IPS-20b (cell line): ENCODE measurements at regions not wholly inside any gene's neighbourhood (a gene's known extent, or its start where the extent isn't known, plus 50 kb on each side); places are given as distances from the start of the nearest gene placed in this dataset.
"Not testable (repeated sequence)": the region's sequence is repeated elsewhere in the genome, so short reads cannot be mapped to it uniquely, and the experiment has no call there.

Source experiments
- H3K27ac ChIP-seq: one replicate; pipeline ENCODE4 v1.5.1; 2013; ENCODE audit warnings: low read length
- H3K27me3 ChIP-seq: 2 replicates; pipeline ENCODE4 v1.6.1; 2013; ENCODE audit warnings: mild to moderate bottlenecking, low read length, inconsistent platforms; ENCODE audit not compliant: insufficient read depth
- H3K36me3 ChIP-seq: 2 replicates; pipeline ENCODE4 v1.6.1; 2013; ENCODE audit warnings: low read depth, mild to moderate bottlenecking, inconsistent platforms, low read length, moderate library complexity; ENCODE audit not compliant: insufficient read depth
- H3K4me1 ChIP-seq: 2 replicates; pipeline ENCODE4 v1.6.1; 2013; ENCODE audit warnings: mild to moderate bottlenecking, control low read depth, inconsistent platforms, low read length, moderate library complexity; ENCODE audit not compliant: insufficient read depth
- H3K4me3 ChIP-seq: 2 replicates; pipeline ENCODE4 v1.5.1; 2013; ENCODE audit warnings: mild to moderate bottlenecking, low read length, inconsistent platforms
- H3K9ac ChIP-seq: 2 replicates; pipeline ENCODE4 v1.6.1; 2013; ENCODE audit warnings: low read depth, mild to moderate bottlenecking, inconsistent platforms, low read length, moderate library complexity
- H3K9me3 ChIP-seq: 2 replicates; pipeline ENCODE4 v1.6.1; 2013; ENCODE audit warnings: mild to moderate bottlenecking, low read depth, low read length, inconsistent platforms; ENCODE audit not compliant: insufficient read depth

DNA sequence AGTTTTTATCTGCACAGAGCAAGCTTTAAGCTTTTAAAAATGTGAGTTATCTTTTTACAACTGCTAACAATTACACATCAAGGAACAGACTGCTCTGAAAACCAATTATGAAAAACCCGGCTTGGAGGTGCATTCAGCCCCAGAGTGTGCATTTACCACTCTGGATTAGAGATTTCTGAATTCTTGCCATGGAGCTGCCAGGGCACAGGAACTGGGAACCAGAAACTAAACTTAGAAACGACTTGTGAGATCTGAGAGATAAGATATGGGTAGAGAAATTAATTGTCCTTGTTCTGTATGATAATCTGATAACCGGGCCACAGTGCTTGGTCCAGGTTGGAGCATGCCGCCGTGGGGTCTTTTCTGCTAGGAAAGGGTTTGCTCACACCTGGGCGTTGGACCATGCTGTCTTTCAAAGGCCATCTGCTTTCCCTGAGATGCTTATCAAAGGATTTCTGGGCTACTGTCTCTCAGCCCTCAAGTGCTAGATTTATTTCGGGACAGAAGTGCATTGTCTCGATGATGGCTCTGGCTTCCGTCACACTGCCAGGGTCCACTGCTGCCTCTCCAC is 210.0 kb downstream of the MAF start:
- H3K9ac ChIP-seq: no peak overlapping the region
- no peaks in the 10 kb centered on the region for H3K36me3 ChIP-seq
- H3K4me1 ChIP-seq: peaks cover 5% of the 10 kb centered on the region; the same call in 1 of the 2 replicates

DNA sequence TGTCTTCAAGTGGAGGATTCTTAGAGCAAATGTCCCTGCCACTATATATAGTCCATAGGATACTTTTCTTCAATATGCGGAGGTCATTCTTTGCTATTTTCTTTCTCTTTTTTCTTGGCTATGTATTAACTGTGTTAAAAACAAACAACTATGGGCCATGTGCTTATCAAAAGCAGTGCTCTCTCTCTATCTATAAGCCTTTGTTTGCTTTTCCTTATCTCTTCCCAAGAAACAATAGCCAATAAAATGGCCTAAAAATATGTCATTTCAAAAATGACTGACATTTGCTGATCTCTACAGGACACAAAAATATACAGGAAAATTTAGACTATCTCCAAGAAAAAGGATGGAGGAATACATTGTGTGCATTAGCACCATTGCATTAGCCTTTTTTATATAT is 212.1 kb downstream of the MAF start:
- Histone ChIP-seq H3K4me3 (no peak overlapping the region), H3K27ac (no peak overlapping the region), H3K36me3 (no peaks in the 10 kb centered on the region), H3K27me3 (no peaks in the 10 kb centered on the region; the same call in 1 of the 2 replicates), H3K4me1 (peaks cover 5% of the 10 kb centered on the region; the same call in 1 of the 2 replicates), H3K9me3 (peaks cover 3% of the 10 kb centered on the region), H3K9ac (no peak overlapping the region)

More for the DNA sequence above, 210.0 kb downstream of the MAF start:
- no peak overlapping the region for H3K27ac ChIP-seq
- peaks cover 3% of the 10 kb centered on the region for H3K9me3 ChIP-seq
- H3K4me3 ChIP-seq: no peak overlapping the region
- no peaks in the 10 kb centered on the region; the same call in 1 of the 2 replicates for H3K27me3 ChIP-seq

DNA sequence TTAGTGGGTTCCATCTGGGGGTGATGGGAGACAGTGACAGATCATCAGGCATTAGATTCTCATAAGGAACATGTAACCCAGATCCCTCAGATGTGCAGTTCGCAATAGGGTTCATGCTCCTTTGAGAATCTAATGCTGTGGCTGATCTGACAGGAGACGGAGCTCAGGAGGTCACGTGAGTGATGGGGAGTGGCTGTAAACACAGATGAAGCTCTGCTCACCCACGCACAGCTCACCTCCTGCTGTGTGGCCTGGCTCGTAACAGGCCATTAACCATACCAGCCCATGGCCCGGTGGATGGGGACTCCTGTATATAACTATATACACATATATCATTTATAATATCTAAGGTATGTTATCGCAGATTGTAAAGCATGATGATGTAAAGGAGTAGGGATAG is 214.2 kb downstream of the MAF start:
- no peak overlapping the region for H3K4me3 ChIP-seq

DNA sequence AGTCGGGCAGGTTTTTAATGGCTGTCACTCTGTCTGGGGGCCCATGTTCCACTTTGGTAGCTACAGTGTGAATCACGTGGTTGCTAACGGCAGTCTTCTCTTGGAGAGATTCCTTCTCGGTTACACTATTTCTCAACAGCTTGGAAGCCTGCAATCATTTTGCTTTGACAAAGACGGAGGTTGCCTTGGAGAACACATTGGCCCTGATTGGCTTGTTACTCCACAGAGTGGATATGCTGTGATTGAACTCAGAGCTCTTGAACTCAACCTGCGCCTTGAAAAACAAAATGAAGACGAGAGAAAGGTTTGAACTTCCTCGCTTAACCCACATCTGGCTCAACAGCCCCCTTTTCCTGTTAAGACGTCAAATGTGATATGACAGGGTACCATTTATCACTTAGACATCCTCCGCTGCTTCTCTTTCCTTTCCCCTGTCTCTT is 218.9 kb downstream of the MAF start:
- no peaks in the 10 kb centered on the region for H3K27me3 ChIP-seq
- no peak overlapping the region for H3K4me3 ChIP-seq
- no peak overlapping the region for H3K27ac ChIP-seq

More for the DNA sequence above, 214.2 kb downstream of the MAF start:
- H3K9ac ChIP-seq: no peak overlapping the region
- peaks cover 5% of the 10 kb centered on the region; the same call in 1 of the 2 replicates for H3K4me1 ChIP-seq
- H3K27me3 ChIP-seq: no peaks in the 10 kb centered on the region; the same call in 1 of the 2 replicates
- no peak overlapping the region for H3K27ac ChIP-seq
- peaks cover 3% of the 10 kb centered on the region for H3K9me3 ChIP-seq
- no peaks in the 10 kb centered on the region for H3K36me3 ChIP-seq

DNA sequence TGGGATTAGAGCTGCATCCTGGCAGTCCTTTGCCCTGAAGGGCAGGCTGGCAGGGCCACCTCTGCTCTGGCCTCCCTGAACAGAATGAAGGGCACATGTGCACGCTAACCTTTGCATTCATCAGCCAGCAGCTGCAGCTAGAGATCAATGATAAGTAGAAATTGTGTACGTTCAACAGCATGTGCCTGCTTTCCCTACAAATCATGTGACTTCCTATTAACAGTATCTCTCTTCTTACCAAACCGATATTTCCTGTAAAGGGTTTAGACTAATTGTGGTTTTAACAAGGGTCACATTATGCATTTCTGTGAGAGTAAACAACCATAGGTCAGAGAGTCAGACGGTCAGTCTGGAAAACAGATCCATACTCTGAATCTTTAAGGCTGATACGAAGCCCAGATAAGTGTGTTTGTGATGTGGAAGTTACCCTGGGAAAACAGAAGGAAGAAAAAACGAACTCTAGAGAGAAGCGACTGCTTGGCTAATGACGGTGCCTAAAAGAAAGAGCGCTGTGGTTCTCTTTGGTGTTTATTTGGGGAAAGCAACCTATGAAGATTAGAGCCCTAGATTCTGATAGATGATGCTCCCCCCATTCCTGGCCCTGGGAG is 219.4 kb downstream of the MAF start:
- H3K9ac ChIP-seq: no peak overlapping the region
- H3K4me1 ChIP-seq: no peaks in the 10 kb centered on the region
- H3K27ac ChIP-seq: no peak overlapping the region
- H3K36me3 ChIP-seq: no peaks in the 10 kb centered on the region
- H3K9me3 ChIP-seq: peaks cover 3% of the 10 kb centered on the region
- no peak overlapping the region for H3K4me3 ChIP-seq
- H3K27me3 ChIP-seq: no peaks in the 10 kb centered on the region

More for the DNA sequence above, 218.9 kb downstream of the MAF start:
- no peak overlapping the region for H3K9ac ChIP-seq
- H3K36me3 ChIP-seq: no peaks in the 10 kb centered on the region
- H3K4me1 ChIP-seq: peaks cover under 1% of the 10 kb centered on the region; the same call in 1 of the 2 replicates
- peaks cover 3% of the 10 kb centered on the region for H3K9me3 ChIP-seq

DNA sequence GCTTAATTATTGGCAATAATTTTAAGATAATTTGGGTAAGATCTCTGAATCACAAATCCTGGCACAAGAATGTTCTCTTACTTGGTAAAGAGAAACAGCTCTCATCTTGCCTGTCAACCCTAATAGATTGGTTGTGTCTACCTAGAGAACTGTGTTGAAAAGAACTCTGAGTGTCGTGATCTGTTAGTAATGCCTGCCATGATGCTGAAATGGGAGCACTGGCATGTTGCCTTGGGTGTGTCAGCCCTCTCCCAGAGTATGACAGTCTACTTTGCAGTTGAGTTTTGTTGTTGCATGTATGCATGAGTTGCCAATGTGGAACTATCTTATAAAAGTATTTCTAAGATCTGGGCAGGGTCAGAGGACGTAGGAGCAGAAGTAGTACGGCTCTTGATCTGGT is 221.4 kb downstream of the MAF start:
- no peaks in the 10 kb centered on the region for H3K36me3 ChIP-seq
- H3K4me1 ChIP-seq: no peaks in the 10 kb centered on the region
- H3K9ac ChIP-seq: no peak overlapping the region
- H3K27ac ChIP-seq: no peak overlapping the region
- H3K4me3 ChIP-seq: no peak overlapping the region
- no peaks in the 10 kb centered on the region for H3K27me3 ChIP-seq
- H3K9me3 ChIP-seq: no peaks in the 10 kb centered on the region

DNA sequence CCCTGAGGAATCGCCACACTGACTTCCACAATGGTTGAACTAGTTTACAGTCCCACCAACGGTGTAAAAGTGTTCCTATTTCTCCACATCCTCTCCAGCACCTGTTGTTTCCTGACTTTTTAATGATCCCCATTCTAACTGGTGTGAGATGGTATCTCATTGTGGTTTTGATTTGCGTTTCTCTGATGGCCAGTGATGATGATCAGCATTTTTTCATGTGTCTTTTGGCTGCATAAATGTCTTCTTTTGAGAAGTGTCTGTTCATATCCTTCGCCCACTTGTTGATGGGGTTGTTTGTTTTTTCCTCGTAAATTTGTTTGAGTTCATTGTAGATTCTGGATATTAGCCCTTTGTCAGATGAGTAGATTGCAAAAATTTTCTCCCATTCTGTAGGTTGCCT is 223.5 kb downstream of the MAF start:
- H3K9me3 ChIP-seq, H3K27ac ChIP-seq, H3K36me3 ChIP-seq, H3K9ac ChIP-seq, H3K4me3 ChIP-seq, H3K4me1 ChIP-seq, H3K27me3 ChIP-seq: not testable (repeated sequence)

DNA sequence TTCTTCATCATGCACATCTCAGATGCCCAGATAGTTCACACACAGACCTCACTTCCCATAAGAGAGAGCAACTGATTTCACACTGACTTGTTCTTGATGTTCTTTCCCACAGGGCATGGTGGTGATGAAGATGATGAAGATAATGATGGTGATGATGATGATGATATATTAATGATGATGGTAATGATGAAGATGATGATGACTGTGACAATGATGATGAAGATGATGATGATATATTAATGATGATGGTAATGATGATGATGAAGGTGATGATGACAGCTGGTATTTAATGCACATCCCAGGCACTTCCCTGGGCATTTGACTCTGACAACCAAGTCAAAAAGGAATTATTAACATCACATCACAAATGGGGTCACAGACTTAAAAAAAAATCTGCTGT is 225.2 kb downstream of the MAF start:
- Histone ChIP-seq H3K36me3 (no peaks in the 10 kb centered on the region), H3K4me3 (no peak overlapping the region), H3K9ac (no peak overlapping the region), H3K4me1 (no peaks in the 10 kb centered on the region), H3K27ac (no peak overlapping the region), H3K27me3 (no peaks in the 10 kb centered on the region), H3K9me3 (no peaks in the 10 kb centered on the region)

DNA sequence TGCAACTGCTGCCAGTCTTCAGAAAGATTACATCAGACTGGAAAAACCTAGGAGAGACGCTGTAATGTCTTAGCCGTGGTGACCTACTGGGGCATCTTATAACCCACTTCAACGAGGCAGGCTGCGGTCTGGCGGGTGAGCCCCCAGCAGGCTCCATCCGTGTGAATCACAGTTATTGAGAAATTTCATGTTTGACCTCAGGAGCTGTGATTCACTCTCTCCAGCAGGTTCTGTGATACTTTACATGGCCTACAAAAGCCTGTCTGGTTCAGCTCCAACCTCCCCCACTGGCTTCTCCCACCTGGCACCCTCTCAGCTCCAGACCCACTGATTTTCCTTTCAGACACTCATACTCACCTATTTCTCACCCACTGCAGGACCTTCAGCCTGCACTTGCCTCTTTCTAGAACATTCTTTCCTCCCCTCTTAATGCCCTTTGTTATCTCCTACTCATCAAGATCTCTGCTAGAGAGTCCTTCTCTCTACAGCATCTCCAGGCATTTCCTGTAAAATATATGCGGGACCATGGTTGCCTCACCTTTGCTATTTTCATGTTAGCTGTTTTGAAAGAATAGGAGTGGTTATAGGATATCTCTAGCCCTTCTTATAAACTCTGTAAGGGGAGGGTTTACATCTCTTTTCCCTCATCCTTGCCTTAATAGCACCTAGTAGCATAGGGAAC is 227.9 kb downstream of the MAF start:
- no peaks in the 10 kb centered on the region for H3K9me3 ChIP-seq
- H3K4me3 ChIP-seq: no peak overlapping the region
- no peaks in the 10 kb centered on the region for H3K4me1 ChIP-seq
- no peak overlapping the region for H3K27ac ChIP-seq
- no peak overlapping the region for H3K9ac ChIP-seq
- H3K27me3 ChIP-seq: no peaks in the 10 kb centered on the region
- no peaks in the 10 kb centered on the region for H3K36me3 ChIP-seq

DNA sequence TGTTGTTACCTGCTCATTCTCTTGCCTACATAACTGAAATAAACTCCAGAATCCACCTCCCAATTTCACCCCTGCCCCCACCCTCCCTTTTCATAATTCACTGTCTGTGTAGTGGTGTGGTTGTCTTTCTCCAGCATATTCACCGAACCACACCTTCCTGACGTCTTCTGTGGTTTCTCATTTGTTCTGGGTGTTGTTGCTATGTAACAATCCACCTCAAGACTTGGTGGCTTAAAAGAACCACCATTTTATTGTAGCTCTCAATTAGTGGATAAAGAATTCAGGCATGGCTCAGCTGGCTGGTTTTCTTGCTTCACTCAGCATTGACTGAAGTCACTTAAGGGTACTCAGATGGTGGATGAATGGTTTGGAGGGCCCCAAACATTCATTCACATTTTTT is 229.8 kb downstream of the MAF start:
- Histone ChIP-seq H3K4me3 (no peak overlapping the region), H3K9me3 (no peaks in the 10 kb centered on the region), H3K9ac (no peak overlapping the region), H3K36me3 (no peaks in the 10 kb centered on the region), H3K27ac (no peak overlapping the region), H3K4me1 (no peaks in the 10 kb centered on the region), H3K27me3 (no peaks in the 10 kb centered on the region)

DNA sequence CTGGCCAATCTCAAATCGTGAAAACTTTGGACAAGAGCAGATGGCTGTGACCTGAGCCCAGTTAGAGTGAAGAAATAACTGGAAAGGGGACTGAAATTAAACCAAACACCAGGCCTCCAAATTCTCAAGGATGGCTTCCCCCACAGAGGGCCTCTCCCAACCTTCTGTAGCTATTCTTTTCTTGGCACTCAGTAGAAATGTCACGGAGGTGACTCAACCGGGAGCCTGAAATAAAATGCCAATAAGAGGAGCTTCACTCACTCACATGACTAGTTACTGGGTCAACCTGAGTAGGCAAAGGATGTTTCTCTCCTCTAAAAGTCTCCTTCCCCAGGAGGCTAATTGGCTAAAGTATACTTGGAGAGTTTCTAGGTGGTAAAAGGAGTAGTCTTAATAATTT is 230.7 kb downstream of the MAF start:
- no peak overlapping the region for H3K9ac ChIP-seq
- H3K36me3 ChIP-seq: no peaks in the 10 kb centered on the region
- H3K4me1 ChIP-seq: no peaks in the 10 kb centered on the region

DNA sequence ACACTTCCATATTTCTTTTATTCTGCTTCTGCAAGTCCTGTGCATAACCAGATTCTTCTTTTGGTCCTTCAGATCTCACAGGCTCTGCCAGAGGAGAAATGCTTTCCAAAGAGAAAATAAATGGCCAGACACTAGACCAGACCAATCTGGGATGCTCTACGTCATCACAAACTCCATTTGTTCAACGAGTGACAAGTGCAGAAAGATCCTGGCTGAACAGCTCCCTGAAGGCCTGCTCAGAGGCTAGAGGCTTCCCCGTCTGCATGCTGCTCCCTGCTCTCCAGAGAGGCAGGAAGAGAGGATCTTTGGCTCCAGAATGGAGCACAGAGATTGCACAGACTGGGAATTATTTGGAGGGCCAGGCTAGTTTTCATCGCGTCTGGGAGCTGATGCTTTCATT is 232.7 kb downstream of the MAF start:
- H3K36me3 ChIP-seq: no peaks in the 10 kb centered on the region
- H3K4me1 ChIP-seq: no peaks in the 10 kb centered on the region
- no peak overlapping the region for H3K27ac ChIP-seq
- no peak overlapping the region for H3K4me3 ChIP-seq
- H3K9ac ChIP-seq: no peak overlapping the region
- no peaks in the 10 kb centered on the region for H3K9me3 ChIP-seq
- no peaks in the 10 kb centered on the region for H3K27me3 ChIP-seq

More for the DNA sequence above, 230.7 kb downstream of the MAF start:
- Histone ChIP-seq H3K4me3 (no peak overlapping the region), H3K27me3 (no peaks in the 10 kb centered on the region), H3K27ac (no peak overlapping the region), H3K9me3 (no peaks in the 10 kb centered on the region)
